Fibroblast of mammary gland (primary cell): ENCODE measurements at regions not wholly inside any gene's neighbourhood (a gene's known extent, or its start where the extent isn't known, plus 50 kb on each side); places are given as distances from the start of the nearest gene placed in this dataset.
"Not testable (repeated sequence)": the region's sequence is repeated elsewhere in the genome, so short reads cannot be mapped to it uniquely, and the experiment has no call there.

Source experiments
- DNase-seq: peaks from one replicate; pipeline ENCODE4 v3.0.0-alpha.2; 2010; ENCODE audit warnings: low read depth
- H3K4me3 ChIP-seq: 2 replicates; pipeline ENCODE4 v1.5.1; 2011; ENCODE audit warnings: low read depth, mild to moderate bottlenecking, low read length, moderate library complexity; ENCODE audit not compliant: control insufficient read depth
- CTCF ChIP-seq: conservative IDR thresholded peaks from 2 replicates; pipeline ENCODE4 v1.5.1; 2011; ENCODE audit warnings: low read depth, low read length, inconsistent platforms; ENCODE audit not compliant: control insufficient read depth, insufficient read depth

GRCh38 chr9:103323699-103324098 lies 328.6 kb downstream of the CYLC2 start:
- H3K4me3 ChIP-seq: no peak overlapping the region
- no peak for DNase-seq
- no peak for TF ChIP-seq CTCF

- no peak for DNase-seq
- TF ChIP-seq CTCF: no peak
Observed at GRCh38 chr9:103335461-103335860, 340.3 kb downstream of the CYLC2 start.

GRCh38 chr9:103355000-103355399 lies 359.9 kb downstream of the CYLC2 start:
- TF ChIP-seq CTCF: no peak
- no peak overlapping the region for H3K4me3 ChIP-seq

More at GRCh38 chr9:103335461-103335860, 340.3 kb downstream of the CYLC2 start:
- no peak overlapping the region for H3K4me3 ChIP-seq

GRCh38 chr9:103357980-103358379 lies 362.8 kb downstream of the CYLC2 start:
- H3K4me3 ChIP-seq, DNase-seq: not testable (repeated sequence)

More at GRCh38 chr9:103355000-103355399, 359.9 kb downstream of the CYLC2 start:
- no peak for DNase-seq

- no peak for TF ChIP-seq CTCF
- H3K4me3 ChIP-seq: no peak overlapping the region
- DNase-seq: no peak
Observed at GRCh38 chr9:103361906-103362305, 366.8 kb downstream of the CYLC2 start.

GRCh38 chr9:103362986-103363385 lies 367.9 kb downstream of the CYLC2 start:
- no peak overlapping the region for H3K4me3 ChIP-seq
- DNase-seq: no peak
- TF ChIP-seq CTCF: no peak

- H3K4me3 ChIP-seq: no peak overlapping the region
- TF ChIP-seq CTCF: no peak
- peak; percentile 73 for DNase-seq
Observed at GRCh38 chr9:103364753-103365152, 369.6 kb downstream of the CYLC2 start.

- no peak for TF ChIP-seq CTCF
- DNase-seq: no peak
- H3K4me3 ChIP-seq: no peak overlapping the region
Observed at GRCh38 chr9:103371152-103371551, 376.0 kb downstream of the CYLC2 start.
